COR-L47 (cell line): ENCODE measurements at regions not wholly inside any gene's neighbourhood (a gene's known extent, or its start where the extent isn't known, plus 50 kb on each side); places are given as distances from the start of the nearest gene placed in this dataset.
A peak's percentile ranks its signal among the peaks of the same experiment; 100 is the strongest.
"Not testable (repeated sequence)": the region's sequence is repeated elsewhere in the genome, so short reads cannot be mapped to it uniquely, and the experiment has no call there.

ENCODE experiments used
- DNase-seq: peaks from one replicate; lab custom pipeline; 2025; lab: John Stamatoyannopoulos, UW

GRCh38 chrX:76509775-76510174 lies 82.3 kb downstream of the MAGEE1 start:
- no peak for DNase-seq

GRCh38 chrX:76517544-76517943 lies 90.0 kb downstream of the MAGEE1 start:
- DNase-seq: no peak

GRCh38 chrX:76520273-76521054 lies 93.0 kb downstream of the MAGEE1 start:
- DNase-seq: no peak

- DNase-seq: not testable (repeated sequence)
Observed at GRCh38 chrX:76535675-76536074, 108.2 kb downstream of the MAGEE1 start.

GRCh38 chrX:76538860-76539259 lies 111.3 kb downstream of the MAGEE1 start:
- DNase-seq: no peak

- DNase-seq: not testable (repeated sequence)
Observed at GRCh38 chrX:76543381-76543780, 115.9 kb downstream of the MAGEE1 start.

- DNase-seq: no peak
Observed at GRCh38 chrX:76550016-76550415, 122.5 kb downstream of the MAGEE1 start.

GRCh38 chrX:76555269-76555668 lies 127.8 kb downstream of the MAGEE1 start:
- no peak for DNase-seq

- DNase-seq: peak; percentile 3
Observed at GRCh38 chrX:76555816-76556215, 128.3 kb downstream of the MAGEE1 start.

- not testable (repeated sequence) for DNase-seq
Observed at GRCh38 chrX:76564842-76565241, 137.3 kb downstream of the MAGEE1 start.

- no peak for DNase-seq
Observed at GRCh38 chrX:76605390-76605789, 177.9 kb downstream of the MAGEE1 start.

- no peak for DNase-seq
Observed at GRCh38 chrX:76617020-76617419, 189.5 kb downstream of the MAGEE1 start.

- no peak for DNase-seq
Observed at GRCh38 chrX:76643590-76643989, 216.1 kb downstream of the MAGEE1 start.

GRCh38 chrX:76651369-76651768 lies 223.9 kb downstream of the MAGEE1 start:
- DNase-seq: not testable (repeated sequence)

- DNase-seq: no peak
Observed at GRCh38 chrX:76657499-76657898, 230.0 kb downstream of the MAGEE1 start.
